T-helper 2 cell treated with Interferon-gamma antibody and Interleukin-4, amounts not matched to agents 5 μg/mL and 100 μg/mL, for 36 hours (primary cell): ENCODE measurements at regions not wholly inside any gene's neighbourhood (a gene's known extent, or its start where the extent isn't known, plus 50 kb on each side); places are given as distances from the start of the nearest gene placed in this dataset.

Source experiments
- DNase-seq: peaks from one replicate; pipeline ENCODE4 v3.0.0; 2021; ENCODE audit warnings: low spot score
- H3K27ac Mint-ChIP-seq: one replicate; pipeline ENCODE4 v1.8.0; 2021; ENCODE audit warnings: mild to moderate bottlenecking, mixed read lengths
- H3K27me3 Mint-ChIP-seq: one replicate; pipeline ENCODE4 v1.8.0; 2021; ENCODE audit warnings: low read depth, mixed read lengths
- H3K36me3 Mint-ChIP-seq: one replicate; pipeline ENCODE4 v1.8.0; 2021; ENCODE audit warnings: low read depth, mixed read lengths
- H3K4me1 Mint-ChIP-seq: one replicate; pipeline ENCODE4 v1.8.0; 2021; ENCODE audit warnings: low read depth, mixed read lengths
- H3K4me3 Mint-ChIP-seq: one replicate; pipeline ENCODE4 v1.8.0; 2022; ENCODE audit warnings: mild to moderate bottlenecking, moderate library complexity, mixed read lengths
- H3K9me3 Mint-ChIP-seq: one replicate; pipeline ENCODE4 v1.8.0; 2021; ENCODE audit warnings: mixed read lengths

GRCh38 chr3:164927728-164928127 is 150.6 kb downstream of the SI start:
- Mint-ChIP-seq H3K27ac (no peak overlapping the region), H3K4me3 (no peak overlapping the region), H3K27me3 (no peaks in the 10 kb centered on the region), H3K9me3 (peaks cover 39% of the 10 kb centered on the region), H3K36me3 (no peaks in the 10 kb centered on the region), H3K4me1 (no peaks in the 10 kb centered on the region)
- DNase-seq, result no peak

GRCh38 chr3:164918905-164919304 is 159.4 kb downstream of the SI start:
- DNase-seq, result no peak
- Mint-ChIP-seq H3K4me1 (no peaks in the 10 kb centered on the region), H3K4me3 (no peak overlapping the region), H3K36me3 (no peaks in the 10 kb centered on the region), H3K9me3 (peaks cover 34% of the 10 kb centered on the region), H3K27ac (no peak overlapping the region), H3K27me3 (no peaks in the 10 kb centered on the region)

GRCh38 chr3:164912916-164913315 is 165.4 kb downstream of the SI start:
- no peak for DNase-seq
- Mint-ChIP-seq H3K27me3 (no peaks in the 10 kb centered on the region), H3K4me1 (no peaks in the 10 kb centered on the region)

DNA sequence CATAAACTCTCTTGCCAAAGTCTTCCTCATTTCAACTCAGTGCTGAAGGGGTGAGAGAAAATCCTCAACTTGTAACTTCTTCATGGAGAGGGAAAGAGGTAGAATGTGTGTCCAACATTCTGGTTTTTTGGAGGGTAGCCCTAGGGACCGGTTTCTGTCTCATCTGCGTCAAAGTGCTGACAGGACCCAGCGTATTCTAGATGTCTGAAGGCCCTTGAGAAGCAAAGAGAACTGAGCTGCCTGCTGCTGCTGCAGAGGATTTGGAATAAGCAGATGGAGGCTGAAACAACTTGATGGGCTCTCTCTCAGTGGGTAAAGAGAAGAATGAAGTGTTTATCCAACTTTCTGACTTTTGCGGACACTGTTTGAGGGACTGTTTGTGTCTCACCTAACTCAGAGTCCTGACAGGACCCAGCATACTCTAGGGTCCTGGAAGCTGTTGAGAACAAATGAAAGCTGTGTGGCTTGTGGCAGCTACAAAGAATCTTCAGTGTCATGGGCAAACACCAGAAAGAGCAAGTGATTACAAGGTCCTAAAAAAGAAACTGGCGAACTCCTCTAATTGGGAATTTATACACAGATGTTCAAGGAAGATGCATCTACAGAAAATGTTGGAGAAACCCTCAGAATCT is 174.4 kb downstream of the SI start:
- Mint-ChIP-seq H3K9me3 (peaks cover 12% of the 10 kb centered on the region), H3K4me3 (no peak overlapping the region), H3K27ac (no peak overlapping the region), H3K36me3 (no peaks in the 10 kb centered on the region), H3K27me3 (no peaks in the 10 kb centered on the region), H3K4me1 (no peaks in the 10 kb centered on the region)
- DNase-seq, result no peak

More at GRCh38 chr3:164912916-164913315, 165.4 kb downstream of the SI start:
- Mint-ChIP-seq H3K27ac (no peak overlapping the region), H3K4me3 (no peak overlapping the region), H3K36me3 (no peaks in the 10 kb centered on the region), H3K9me3 (peaks cover 32% of the 10 kb centered on the region)

- H3K9me3 Mint-ChIP-seq, result peaks cover 9% of the 10 kb centered on the region
- H3K27me3 Mint-ChIP-seq, result no peaks in the 10 kb centered on the region
- H3K36me3 Mint-ChIP-seq, result no peaks in the 10 kb centered on the region
- H3K27ac Mint-ChIP-seq, result no peak overlapping the region
- no peak overlapping the region for H3K4me3 Mint-ChIP-seq
- no peak for DNase-seq
- no peaks in the 10 kb centered on the region for H3K4me1 Mint-ChIP-seq
Measured at GRCh38 chr3:164897342-164897741, 181.0 kb downstream of the SI start.

GRCh38 chr3:164890061-164890460 is 188.2 kb downstream of the SI start:
- Mint-ChIP-seq H3K27me3 (no peaks in the 10 kb centered on the region), H3K4me3 (no peak overlapping the region), H3K9me3 (peaks cover 31% of the 10 kb centered on the region), H3K27ac (no peak overlapping the region), H3K4me1 (no peaks in the 10 kb centered on the region), H3K36me3 (no peaks in the 10 kb centered on the region)
- DNase-seq, result no peak

- Mint-ChIP-seq H3K27me3 (no peaks in the 10 kb centered on the region), H3K27ac (no peak overlapping the region), H3K4me1 (no peaks in the 10 kb centered on the region), H3K4me3 (no peak overlapping the region), H3K36me3 (no peaks in the 10 kb centered on the region), H3K9me3 (peaks cover 11% of the 10 kb centered on the region)
- no peak for DNase-seq
Measured at GRCh38 chr3:164883171-164883570, 195.1 kb downstream of the SI start.

- Mint-ChIP-seq H3K9me3 (peaks cover 8% of the 10 kb centered on the region), H3K4me3 (no peak overlapping the region)
- no peak for DNase-seq
Measured at GRCh38 chr3:164879201-164879600, 199.1 kb downstream of the SI start.

DNA sequence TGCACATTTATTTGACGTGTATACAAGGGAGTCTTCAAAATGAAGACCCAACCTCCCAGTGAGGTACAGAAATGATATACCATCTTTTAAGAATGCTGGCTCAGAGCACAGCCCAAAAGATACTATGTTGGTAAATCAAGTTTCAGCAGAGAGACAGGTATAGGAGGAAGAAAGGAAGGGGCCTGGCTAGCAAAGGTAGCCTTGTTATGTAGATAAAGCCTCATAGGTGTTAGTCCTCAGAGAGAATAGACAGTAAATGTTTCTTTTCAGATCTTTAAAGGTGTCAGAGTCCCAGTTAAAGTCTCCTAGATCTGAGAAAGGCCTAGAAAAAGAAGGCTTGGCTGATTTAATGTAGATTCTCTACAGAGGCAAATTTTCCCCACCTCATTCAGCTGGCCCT is 213.8 kb downstream of the SI start:
- no peaks in the 10 kb centered on the region for H3K27me3 Mint-ChIP-seq
- H3K9me3 Mint-ChIP-seq, result peaks cover 21% of the 10 kb centered on the region
- no peaks in the 10 kb centered on the region for H3K4me1 Mint-ChIP-seq
- H3K36me3 Mint-ChIP-seq, result no peaks in the 10 kb centered on the region
- no peak for DNase-seq
- H3K4me3 Mint-ChIP-seq, result no peak overlapping the region
- H3K27ac Mint-ChIP-seq, result no peak overlapping the region

More at GRCh38 chr3:164879201-164879600, 199.1 kb downstream of the SI start:
- Mint-ChIP-seq H3K4me1 (no peaks in the 10 kb centered on the region), H3K27ac (no peak overlapping the region), H3K36me3 (no peaks in the 10 kb centered on the region), H3K27me3 (no peaks in the 10 kb centered on the region)

DNA sequence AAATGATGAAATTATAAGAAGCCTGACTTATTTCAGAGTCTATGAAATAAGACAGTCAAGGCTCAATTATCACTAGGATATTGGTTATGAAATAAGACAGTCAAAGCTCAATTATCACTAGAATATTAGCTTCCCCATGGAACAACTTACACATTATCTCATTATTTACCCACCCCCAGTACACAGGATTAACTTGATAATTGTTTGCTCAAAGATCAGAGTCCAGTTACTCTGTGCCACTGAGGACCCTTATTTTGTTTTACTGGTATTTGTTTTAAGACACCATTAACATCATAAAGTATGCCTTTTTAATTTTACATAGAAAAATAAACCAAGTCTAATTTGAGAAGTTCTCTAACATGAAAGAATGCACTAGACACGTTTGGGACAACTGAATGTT is 225.4 kb downstream of the SI start:
- H3K4me3 Mint-ChIP-seq, result no peak overlapping the region
- H3K4me1 Mint-ChIP-seq, result no peaks in the 10 kb centered on the region
- no peaks in the 10 kb centered on the region for H3K27me3 Mint-ChIP-seq
- no peaks in the 10 kb centered on the region for H3K36me3 Mint-ChIP-seq
- H3K27ac Mint-ChIP-seq, result no peak overlapping the region
- DNase-seq, result no peak
- H3K9me3 Mint-ChIP-seq, result no peaks in the 10 kb centered on the region

DNA sequence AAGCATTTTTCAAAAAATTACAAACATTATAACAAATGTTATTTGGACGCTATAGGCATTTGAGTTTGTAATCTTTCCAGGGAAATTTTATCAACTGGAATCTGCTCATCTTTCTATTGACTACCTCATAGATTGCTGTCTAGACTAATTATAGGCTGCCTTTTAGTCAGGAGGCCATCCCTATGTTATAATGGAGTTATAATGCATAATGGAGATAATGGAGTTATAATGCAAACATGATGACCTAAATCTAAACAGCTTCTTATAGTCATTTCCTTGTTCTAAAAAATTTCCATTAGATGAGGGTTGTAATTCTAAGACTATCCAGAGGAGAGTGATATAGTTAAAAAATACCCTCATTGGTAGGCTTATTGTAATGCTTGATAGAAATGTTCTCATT is 226.4 kb downstream of the SI start:
- DNase-seq, result no peak
- no peak overlapping the region for H3K4me3 Mint-ChIP-seq
- H3K36me3 Mint-ChIP-seq, result no peaks in the 10 kb centered on the region
- no peak overlapping the region for H3K27ac Mint-ChIP-seq
- no peaks in the 10 kb centered on the region for H3K9me3 Mint-ChIP-seq
- no peaks in the 10 kb centered on the region for H3K4me1 Mint-ChIP-seq
- H3K27me3 Mint-ChIP-seq, result no peaks in the 10 kb centered on the region

- Mint-ChIP-seq H3K27me3 (no peaks in the 10 kb centered on the region), H3K9me3 (no peaks in the 10 kb centered on the region), H3K36me3 (no peaks in the 10 kb centered on the region), H3K27ac (no peak overlapping the region), H3K4me3 (no peak overlapping the region), H3K4me1 (no peaks in the 10 kb centered on the region)
- no peak for DNase-seq
Measured at GRCh38 chr3:164851204-164851603, 227.1 kb downstream of the SI start.

DNA sequence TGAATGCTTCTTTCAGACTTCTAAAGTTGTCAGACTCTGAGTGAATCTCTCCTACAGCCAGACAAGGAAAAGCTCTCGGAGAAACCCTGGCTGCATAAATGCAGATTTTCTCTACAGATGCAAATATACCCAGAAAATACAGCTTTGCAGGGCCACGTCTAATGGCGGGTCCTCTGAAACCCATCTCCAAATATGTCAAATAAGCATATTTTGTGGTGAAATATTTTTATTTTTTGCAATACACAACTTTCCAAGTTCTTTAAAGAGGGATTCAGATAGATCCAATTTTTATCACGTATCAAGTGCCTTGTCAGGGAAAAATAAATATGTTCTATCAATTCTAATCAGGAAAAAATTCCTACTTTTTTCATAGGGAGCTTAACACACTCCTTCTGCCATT is 229.4 kb downstream of the SI start:
- no peak overlapping the region for H3K27ac Mint-ChIP-seq
- no peak for DNase-seq

DNA sequence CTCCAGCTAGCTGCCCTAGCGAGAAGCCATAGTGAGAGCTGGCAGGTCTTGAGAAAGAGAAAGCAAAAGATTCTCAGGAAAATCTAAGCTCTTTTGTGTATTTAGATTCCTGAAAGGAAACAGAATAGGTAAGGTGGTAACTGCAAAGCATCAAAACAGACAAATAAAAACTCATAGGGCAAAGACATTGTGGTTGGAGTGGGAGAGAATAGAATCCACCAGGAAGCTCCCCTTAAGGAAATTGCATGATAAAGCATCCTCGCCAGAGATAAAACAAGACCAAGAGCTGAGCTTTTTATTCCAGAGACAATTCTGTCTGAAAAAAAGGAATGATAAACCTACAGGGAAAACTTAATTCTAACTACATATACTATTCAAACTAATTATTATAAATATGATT is 232.6 kb downstream of the SI start:
- DNase-seq, result no peak
- Mint-ChIP-seq H3K27ac (no peak overlapping the region), H3K36me3 (no peaks in the 10 kb centered on the region), H3K9me3 (peaks cover 15% of the 10 kb centered on the region), H3K4me1 (no peaks in the 10 kb centered on the region), H3K4me3 (no peak overlapping the region), H3K27me3 (no peaks in the 10 kb centered on the region)

More for the DNA sequence above, 229.4 kb downstream of the SI start:
- Mint-ChIP-seq H3K4me3 (no peak overlapping the region), H3K36me3 (no peaks in the 10 kb centered on the region), H3K4me1 (no peaks in the 10 kb centered on the region), H3K27me3 (no peaks in the 10 kb centered on the region), H3K9me3 (no peaks in the 10 kb centered on the region)

- Mint-ChIP-seq H3K27me3 (no peaks in the 10 kb centered on the region), H3K4me3 (no peak overlapping the region), H3K27ac (no peak overlapping the region)
Measured at GRCh38 chr3:164832216-164832615, 246.1 kb downstream of the SI start.

More at GRCh38 chr3:164832216-164832615, 246.1 kb downstream of the SI start:
- Mint-ChIP-seq H3K36me3 (no peaks in the 10 kb centered on the region), H3K4me1 (no peaks in the 10 kb centered on the region), H3K9me3 (no peaks in the 10 kb centered on the region)
- DNase-seq, result no peak
